DLD1 (cell line): ENCODE measurements at regions not wholly inside any gene's neighbourhood (a gene's known extent, or its start where the extent isn't known, plus 50 kb on each side); places are given as distances from the start of the nearest gene placed in this dataset.
"Not testable (repeated sequence)": the region's sequence is repeated elsewhere in the genome, so short reads cannot be mapped to it uniquely, and the experiment has no call there.

Experiments used
- in situ Hi-C: cut with HindIII; loops from 2 replicates; pipeline ENCODE4 v1.10.0; 2017; ENCODE audit warnings: low sequenced_read_pairs

DNA sequence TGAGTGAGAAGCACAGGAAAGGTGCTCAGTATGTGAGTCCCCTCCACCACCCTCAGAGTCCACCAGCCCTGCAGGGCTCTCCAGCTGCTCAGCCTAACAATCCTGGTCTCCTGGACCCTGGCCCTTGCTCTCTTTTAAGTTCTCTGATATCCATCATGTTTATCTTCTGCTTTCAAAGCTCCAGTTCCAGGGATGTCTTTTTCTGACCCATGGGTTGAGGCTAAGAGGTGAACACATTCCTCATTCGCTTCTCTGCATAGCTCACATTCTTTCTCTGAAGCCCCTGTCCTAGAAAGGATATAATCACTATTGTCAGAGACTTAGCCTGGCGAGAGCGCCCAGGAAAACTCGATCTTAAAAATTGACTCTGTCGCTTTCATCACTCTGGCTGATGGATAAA, 86.4 kb downstream of the ARL4C start:
- in situ Hi-C loops = no loop called here

DNA sequence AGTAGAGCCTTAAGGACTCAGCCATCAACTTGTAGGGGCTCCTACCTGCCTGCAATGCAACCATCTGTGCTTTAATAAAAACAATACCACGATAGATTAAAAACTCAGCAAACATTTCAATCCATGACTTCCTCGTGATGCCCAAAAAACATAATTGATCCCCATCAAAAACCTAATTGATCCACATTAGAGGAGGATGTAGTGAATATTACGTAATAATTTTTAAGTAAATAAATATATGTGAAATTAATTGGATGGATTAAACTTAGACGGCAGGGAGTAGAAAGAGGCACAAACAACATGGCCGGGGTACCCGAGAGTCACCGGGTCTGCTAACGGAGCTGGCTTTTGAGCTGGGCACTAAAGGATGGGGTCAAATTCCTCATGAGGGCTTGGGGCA, 87.3 kb downstream of the ARL4C start:
- in situ Hi-C loops = no loop called here

DNA sequence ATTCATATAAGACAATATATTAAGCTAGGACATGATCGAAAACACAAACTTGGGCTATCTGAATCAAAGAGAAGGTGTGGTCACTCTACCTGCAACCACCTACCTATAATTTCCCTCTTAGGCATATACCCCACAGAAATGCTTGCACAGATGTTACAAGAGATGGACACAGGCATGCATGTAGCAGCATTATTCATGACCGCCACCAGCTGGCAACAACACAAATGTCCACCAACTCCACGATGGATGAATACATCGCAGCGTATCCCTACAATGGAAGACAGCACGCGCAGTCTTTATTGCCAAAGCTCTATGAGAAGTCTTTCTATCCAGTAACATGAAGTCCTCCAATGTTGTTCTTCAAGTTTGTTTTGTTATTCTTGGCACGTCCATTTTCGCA, 90.8 kb downstream of the ARL4C start:
- in situ Hi-C loops = no loop called here

DNA sequence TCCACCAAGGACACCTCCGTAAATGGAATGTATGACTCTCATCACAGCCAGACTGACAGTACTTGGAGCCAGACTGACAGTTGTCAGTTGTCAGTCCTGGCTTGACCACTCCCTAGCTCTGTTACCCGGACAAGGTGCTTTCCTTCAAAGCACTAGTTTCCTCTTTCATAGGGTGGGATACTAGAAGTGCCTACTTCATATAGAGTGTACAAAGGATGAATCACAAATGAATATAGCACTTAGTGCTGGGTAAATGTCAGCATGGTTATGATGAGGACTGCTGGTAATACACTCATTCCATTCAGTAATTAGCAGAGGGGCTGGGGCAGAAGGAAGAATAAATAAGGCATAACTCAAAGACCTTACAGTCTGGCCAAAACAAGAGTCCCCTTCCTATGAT, 91.4 kb downstream of the ARL4C start:
- in situ Hi-C loops = no loop called here

DNA sequence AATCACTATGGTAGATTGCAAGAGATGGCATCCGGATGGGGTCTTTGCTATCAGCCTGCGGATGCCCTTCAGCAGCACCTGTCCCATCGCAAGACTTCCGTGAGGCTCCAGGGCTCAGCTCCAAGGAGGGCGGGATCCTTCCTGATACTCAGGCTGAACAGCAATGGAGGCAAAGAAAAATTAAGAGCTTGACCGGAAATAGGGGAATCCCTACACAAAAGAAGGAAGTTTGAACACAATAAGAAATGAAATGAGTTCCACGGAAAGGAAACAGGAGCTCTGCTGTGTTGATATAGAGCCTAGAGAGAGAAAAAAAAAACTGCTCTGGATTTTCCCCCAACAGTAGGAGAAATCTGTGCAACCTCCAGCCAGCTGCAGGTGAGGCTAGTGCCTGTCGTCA, 91.9 kb downstream of the ARL4C start:
- in situ Hi-C loops = no loop called here

DNA sequence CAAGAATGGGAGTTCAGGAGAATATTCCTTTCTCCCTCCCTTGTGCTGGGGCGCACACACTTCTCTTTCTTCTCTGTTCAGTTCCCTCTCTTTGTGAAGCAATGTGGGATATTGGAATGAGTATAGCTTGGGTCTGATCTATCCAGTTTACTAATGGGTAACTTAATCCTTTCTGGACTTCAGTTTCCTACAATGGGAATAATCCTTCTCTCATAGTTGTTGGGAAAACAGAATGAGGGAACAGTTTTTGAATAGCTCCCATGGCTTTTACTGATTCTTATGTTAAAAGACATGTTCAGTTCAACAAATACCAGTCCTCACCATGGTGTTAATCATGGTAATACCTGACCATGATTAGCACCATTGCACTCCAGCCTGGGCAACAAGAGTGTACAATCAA, 93.1 kb downstream of the ARL4C start:
- in situ Hi-C loops = no loop called here

DNA sequence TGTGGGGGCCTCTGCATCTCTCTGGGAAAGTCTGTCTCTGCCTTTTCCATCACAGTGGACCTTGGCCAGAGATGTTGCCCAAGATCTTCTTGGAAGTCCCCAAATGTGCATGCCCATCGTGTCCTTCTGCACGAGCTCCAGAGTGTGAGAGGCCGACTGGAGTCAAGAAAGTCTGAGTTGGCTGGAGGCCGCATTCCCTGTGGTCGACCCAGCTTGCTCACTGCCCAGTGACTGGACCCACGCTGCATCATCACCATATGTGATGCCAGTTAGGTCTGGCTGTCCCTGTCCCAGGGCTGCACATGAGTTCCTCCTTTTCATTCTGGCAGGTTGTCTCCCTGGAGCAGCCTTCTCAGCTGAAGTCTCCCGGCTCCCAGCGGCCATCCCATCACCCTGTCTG, 93.8 kb downstream of the ARL4C start:
- in situ Hi-C loops = no loop called here

DNA sequence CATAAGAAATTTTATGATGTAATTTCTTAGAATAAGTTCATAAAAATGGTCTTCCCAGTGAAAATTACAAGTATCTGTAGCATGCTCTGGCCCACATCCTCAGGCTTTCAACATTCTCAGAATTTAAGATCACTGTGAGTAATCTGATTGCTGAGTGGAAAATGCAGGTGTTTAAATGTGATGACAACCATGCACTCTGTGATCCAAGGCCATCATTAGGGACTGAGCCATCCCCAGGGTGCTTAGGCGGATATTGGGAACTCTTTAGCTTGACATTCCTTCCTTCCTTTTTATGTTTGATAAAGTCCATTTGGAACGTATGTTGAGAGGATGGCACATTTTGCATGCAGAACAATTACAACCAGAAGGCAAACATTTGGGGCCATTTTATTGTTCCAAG, 95.5 kb downstream of the ARL4C start:
- in situ Hi-C loops = no loop called here

DNA sequence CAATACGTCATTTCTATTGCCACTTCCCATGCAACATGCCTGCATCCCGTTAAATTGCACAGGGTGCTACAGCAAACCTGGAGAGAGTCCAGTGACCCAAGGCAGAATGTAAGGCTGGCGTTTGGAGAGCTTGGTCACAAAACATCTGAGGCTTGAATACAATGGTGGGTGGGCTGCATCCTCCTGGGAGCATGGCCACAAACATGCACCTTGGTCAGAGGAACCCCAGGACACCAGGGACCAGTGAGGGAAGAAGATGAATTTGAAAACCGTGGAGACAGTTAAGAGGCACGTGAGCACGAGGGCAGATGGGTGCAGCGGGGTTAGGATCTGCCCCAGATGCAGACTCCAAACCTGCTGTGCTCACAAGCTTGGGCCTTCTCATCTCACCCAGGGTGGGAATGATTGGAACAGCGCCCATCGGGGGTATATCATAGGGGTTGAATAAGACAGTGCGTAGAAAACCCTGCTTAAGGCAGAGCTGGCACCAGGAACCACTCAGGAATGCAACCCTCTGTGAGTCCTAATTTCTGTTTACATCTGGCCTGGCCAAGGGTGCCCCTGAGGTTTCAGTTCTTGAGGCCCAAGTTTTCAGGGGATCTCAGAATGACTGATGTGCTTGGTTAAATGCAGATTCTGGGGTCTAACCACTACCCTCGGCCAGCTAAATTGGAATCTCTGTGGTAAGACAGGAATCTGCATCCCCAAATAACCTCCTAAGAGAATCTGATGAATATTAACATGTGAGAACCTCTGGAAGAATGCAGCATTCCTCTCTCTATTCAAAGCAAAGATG, 97.2 kb downstream of the ARL4C start:
- in situ Hi-C loops = no loop called here

DNA sequence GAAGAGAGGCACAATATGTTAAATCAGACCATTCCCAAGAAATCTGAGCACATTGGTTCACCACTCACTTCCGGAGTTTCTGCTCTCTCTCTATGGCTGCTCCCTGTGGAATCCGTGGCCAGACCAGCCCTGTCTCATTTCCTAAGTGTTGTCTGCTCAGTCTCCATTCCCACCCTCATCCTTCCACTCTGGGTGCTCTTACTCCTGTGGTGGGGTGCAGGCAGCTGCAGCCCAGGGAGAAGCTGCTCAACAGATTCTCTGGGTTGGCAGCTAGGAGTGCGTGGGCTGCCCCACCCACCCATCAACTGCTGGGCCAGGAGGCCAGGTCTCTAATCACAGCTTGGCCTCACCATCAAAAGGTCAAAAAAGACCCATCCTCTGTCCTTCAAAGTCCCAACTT, 98.3 kb downstream of the ARL4C start:
- in situ Hi-C loops = no loop called here

DNA sequence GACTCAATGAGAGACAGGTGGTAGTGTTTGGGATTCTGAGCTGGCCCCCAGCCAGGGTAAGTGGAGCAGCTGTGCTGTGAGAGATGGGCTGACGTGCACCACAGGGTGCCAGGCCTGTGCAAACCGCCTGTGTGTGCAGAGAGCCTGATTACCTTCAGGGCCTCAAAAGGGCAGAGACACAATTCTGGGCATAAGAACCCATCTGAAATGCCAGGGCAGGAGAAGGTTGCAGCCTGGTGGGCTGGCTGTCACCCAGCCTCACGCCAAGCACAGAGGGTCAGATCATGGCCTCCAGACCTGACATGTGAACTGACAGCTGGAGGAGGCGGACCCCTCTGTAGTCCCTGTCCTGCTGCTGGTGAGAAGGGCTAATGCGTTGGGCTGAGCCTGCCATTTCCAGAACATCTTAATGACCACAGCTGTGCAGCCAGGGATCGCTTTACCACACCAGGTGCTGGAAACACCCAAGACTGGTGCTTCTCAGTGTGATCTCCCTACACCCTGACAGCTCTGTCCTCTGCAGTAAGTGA, 100.9 kb downstream of the ARL4C start:
- in situ Hi-C loops = no loop called here

DNA sequence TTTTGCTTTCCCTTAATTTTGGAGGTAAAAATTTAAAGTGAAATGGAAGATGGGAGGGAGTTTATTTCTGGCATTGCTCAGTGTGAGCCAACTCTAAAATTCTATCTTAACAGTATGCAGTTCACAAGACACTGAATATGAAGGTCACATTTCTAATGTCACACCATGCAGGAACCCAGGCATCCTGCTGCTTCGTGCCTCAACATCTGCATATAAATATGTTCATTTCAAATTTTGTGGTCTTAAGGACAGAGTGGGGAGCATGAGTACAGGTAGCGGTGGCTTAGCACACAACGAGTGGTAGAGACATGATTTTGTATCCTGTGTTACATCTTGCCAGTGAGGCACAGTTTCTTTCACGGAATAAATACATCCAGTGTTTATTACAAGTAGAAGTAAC, 102.4 kb downstream of the ARL4C start:
- in situ Hi-C loops = no loop called here

DNA sequence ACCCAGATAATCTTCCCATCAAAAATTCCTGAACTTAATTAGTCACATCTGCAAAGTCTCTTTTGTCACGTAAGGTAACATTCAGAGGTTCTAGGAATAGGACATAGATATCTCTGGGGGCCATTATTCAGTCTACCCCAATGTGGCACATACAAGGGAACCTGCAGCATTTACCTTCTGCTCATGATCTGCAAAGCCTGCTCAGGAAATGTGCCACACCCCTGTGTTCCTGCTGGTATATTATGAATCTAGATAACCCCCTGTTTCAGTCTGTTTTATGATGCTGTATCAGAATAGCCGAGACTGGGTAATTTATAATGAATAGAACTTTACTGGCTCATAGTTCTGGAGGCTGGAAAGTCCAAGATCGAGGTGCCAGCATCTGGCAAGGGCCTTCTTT, 103.5 kb downstream of the ARL4C start:
- in situ Hi-C loops = no loop called here

DNA sequence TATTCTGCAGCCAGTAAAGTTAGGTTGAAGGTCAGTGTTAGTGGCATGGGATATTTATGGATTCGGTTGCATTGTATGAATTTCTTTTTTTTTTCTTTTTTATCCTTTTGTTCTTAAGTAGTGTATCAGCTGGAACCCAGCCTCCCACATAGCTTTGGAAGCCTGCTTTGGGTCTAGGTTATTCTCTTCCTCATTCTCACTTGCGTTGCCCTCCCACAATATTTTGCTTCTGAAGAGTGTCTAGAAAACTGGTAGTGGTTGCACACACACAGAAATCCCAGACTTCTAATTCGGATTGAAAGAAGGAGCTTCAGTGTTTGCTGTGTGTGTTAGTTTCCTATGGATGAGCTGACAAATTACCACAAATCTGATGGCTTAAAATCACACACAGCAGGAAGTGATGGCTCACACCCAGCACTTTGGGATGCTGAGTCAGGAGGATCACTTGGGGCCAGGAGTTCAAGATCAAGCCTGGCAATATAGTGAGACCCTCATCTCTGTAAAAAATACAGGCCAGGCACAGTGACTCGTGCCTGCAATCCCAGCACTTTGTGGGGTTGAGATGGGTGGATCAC, 104.8 kb downstream of the ARL4C start:
- in situ Hi-C loops = no loop called here

DNA sequence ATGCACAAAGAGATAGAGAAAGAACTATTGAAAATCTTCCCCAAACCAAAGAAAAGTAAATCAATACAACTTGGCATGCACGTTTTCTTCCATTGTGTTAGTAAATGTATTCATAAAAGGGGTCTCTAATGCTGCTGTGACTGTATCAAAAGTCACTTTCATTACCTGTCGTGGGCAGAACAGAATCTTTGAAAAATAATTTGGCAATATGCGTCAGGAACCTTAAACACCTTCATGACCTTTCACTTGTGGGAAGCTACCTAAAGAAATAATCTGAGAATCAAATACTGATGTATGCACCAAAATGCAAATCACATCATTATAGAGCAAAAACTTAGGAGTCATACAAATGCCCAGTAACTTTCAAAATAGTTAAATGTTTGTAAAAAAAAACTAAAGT, 105.3 kb downstream of the ARL4C start:
- in situ Hi-C loops = no loop called here

DNA sequence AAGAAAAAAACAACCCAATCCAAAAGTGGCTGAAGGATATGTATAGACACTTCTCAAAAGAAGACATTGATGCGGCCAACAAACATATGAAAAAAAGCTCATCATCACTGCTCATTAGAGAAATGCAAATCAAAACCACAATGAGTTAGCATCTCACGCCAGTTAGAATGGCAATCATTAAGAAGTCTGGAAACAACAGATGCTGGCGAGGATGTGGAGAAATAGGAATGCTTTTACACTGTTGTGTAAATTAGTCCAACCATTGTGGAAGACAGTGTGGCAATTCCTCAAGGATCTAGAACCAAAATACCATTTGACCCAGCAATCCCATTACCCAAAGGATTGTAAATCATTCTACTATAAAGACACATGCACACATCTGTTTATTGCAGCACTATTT, 107.2 kb downstream of the ARL4C start:
- in situ Hi-C loops = not testable (repeated sequence)

DNA sequence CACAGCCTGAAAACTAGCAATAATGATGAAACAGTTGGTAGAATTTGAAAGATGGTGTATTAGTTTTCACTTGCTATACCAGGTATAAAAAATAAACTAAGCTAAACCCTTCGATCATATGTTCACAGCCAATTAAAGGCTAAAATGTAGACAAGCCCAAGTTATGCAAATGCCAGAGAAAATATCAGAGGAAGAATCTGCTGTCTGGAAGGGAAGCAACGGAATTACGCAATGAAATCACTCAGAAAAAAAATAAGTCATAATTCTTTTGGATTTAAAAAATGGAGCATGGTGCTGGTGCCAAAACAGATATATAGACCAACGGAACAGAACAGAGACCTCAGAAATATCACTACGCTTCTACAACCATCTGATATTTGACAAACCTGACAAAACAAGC, 108.3 kb downstream of the ARL4C start:
- in situ Hi-C loops = no loop called here

DNA sequence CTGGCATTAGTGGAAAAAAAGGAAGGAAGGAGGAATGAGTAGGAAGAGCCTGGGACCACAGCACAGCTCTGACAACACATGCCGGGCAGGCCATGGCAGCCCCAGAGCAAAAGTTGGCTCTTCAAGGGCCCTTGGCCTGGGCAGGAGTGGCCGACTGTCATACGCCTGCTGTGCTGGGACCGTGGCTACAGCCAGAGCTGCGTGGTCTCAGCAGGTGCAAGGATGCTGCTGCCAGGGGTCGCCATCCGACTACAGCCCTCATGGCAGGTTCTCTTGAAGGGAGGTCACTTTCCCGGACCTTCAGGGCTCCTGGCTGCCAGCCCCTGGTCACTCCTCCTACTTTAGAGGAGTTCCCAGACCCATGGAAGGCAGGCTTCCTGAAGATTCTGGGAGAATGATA, 109.9 kb downstream of the ARL4C start:
- in situ Hi-C loops = no loop called here

DNA sequence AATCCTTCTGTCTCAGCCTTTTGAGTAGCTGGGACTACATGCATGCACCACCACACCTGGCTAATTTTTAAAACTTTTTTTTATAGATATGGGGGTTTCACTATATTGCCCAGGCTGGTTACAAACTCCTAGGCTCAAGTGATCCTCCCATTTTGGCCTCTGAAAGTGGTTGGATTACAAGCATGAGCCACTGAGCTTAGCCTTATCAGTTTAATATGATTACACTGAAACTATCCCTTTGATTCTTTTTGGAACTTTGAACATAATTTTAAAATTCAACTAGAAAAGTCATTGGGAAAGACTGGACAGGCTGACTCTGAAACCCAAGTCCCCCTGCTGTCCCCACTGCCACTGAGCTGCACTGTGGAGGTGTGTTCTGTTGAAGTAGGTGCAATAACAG, 114.8 kb downstream of the ARL4C start:
- in situ Hi-C loops = no loop called here

DNA sequence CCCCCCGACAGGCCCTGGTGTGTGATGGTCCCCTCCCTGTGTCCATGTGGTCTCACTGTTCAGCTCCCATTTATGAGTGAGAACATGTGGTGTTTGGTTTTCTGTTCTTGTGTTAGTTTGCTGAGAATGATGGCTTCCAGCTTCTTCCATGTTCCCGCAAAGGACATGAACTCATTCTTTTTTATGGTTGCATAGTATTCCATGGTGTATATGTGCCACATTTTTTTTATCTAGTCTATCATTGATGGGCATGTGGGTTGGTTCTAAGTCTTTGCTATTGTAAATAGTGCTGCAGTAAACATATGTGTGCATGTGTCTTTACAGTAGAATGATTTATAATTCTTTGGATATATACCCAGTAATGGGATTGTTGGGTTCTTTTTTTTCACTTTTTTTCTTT, 117.9 kb downstream of the ARL4C start:
- in situ Hi-C loops = loop anchor here (10.0 kb wide), 1 partner anchor 56 kb away; no protein-coding TSS in a partner anchor

DNA sequence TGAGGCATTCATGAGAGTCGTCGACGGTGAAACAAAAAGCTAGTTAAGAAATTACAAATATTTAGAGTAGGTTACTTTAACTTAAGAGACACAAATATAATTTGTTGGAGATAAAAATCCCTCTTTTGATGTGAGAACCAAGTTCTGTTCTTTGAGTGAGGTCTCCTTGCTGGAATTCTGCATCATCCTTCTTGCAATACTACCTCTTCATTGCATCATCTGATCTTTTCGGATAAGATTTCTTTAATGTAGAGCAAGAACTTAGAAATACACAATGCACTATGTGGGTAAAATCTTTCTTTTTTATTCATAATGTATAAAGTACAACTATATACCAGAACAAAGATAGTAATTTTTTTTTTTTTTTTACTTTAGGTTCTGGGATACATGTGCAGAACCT, 118.4 kb downstream of the ARL4C start:
- in situ Hi-C loops = loop anchor here (10.0 kb wide), 1 partner anchor 56 kb away; no protein-coding TSS in a partner anchor

DNA sequence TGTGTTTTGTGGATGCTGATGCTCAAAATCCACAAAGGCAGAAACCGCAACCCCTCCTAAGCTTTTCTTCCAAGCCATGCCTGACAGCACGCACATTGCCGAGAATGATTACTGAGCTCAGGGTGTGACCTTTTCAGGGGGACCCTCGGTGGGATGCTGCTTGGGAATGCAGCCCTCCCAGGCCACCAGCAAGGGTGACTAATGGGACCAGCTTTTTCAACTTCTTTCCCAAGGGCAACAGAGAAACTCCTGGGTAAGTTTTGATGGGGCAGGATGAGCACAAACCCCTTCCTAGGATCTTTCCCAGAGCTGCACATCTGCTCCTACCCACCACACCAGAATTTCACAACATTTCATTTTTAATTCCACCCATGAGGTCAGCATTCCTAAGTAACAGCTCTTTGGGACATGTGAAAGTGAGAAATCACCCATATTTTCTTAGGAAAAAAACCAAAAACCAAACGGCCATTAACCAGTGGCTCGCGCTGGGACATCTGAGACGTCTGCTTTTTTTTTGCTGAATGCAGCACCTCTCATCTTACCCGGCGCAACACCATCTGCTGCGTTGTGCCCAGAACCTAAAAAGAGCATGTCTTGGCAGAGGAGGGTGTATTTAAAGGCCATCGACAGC, 119.0 kb downstream of the ARL4C start:
- in situ Hi-C loops = loop anchor here (10.0 kb wide), 1 partner anchor 57 kb away; no protein-coding TSS in a partner anchor
